HG02885 (cell line): ENCODE measurements at regions not wholly inside any gene's neighbourhood (a gene's known extent, or its start where the extent isn't known, plus 50 kb on each side); places are given as distances from the start of the nearest gene placed in this dataset.
"Not testable (repeated sequence)": the region's sequence is repeated elsewhere in the genome, so short reads cannot be mapped to it uniquely, and the experiment has no call there.

ENCODE experiments used
- ATAC-seq: cut with Tn5 transposase; IDR thresholded peaks from one replicate; pipeline ENCODE4 v1.9.1; 2021; ENCODE audit warnings: mild to moderate bottlenecking; ENCODE audit not compliant: unreplicated experiment, poor library complexity

DNA sequence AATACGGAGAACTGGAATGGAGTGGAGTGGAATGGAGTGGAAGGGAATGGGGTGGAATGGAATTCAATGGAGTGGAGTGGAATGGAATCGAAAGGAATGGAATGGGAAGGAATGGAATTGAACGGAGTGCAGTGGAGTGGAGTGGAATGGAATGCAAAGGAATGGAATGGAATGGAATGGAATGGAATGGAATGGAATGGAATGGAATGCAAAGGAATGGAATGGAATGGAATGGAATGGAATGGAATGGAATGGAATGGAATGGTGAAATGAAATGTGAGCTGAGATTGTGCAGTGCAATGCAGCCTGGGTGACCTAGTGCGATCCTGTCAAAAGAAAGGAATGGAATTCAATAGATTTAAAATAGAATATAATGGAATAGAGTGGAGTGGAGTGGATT is 357.3 kb upstream of the WSB1 start:
- ATAC-seq = not testable (repeated sequence)

DNA sequence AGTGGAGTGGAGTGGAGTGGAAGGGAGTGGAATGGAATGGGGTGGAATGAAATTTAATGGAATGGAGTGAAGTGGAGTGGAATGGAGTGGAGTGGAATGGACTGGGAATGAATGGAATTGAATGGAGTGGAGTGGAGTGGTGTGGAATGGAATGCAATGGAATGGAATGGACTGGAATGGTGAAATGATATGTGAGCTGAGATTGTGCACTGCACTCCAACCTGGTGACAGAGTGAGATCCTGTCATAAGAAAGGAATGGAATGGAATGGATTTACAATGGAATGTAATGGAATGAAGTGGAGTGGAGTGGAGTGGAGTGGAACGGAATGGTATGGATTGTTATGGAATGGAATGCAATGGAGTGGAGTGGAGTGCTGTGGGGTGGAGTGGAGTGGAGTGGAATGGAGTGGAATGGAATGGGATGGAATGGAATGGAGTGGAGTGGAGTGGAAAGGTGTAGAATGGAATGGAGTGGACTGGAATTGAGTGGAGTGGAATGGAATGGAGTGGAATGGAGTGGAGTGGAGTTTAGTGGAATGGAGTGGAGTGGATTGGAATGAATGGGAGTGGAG is 356.1 kb upstream of the WSB1 start:
- peak; percentile 63 for ATAC-seq

- not testable (repeated sequence) for ATAC-seq
These were observed 354.2 kb upstream of the WSB1 start for GRCh38 chr17:26939755-26940154.

- not testable (repeated sequence) for ATAC-seq
These were observed 353.3 kb upstream of the WSB1 start for GRCh38 chr17:26940587-26940986.

DNA sequence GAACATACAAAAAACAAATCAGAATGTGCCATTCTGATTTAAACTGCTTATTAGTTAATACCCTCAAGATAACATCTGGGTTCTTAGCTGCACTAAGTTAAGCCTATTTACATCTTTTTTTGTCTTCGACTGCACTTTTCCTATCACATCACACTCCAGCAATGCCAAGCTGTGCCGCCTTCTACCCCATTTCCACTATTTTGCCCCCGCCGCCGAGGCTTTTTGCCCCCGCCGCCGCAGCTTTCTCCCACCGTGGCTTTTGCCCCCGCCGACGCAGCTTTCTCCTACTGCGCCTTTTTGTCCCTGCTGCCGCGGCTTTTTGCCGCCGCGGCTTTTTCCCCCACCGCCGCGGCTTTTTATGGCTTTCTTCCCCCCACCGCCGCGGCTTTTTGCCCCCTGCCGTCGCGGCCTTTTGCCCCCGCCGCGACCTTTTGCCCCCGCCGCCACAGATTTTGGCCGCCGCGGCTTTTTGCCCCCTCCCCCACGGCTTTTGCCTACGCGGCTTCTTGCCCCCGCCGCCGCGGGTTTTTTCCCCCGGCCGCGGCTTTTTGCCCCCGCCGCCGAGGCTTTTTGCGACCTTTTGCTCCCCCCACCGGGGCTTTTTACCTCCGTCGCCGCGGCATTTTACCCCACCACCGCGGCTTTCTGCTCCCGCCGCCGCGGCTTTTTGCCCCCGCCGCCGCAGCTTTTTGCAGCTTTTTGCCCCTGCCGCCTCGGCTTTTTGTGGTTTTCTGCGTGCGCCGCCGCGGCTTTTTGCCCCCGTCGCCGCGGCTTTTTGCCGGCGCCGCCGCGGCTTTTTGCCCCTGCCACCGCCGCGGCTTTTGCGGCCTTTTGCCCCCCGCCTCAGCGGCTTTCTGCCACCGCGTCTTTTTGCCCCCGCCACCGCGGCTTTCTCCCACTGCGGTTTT is 331.4 kb upstream of the WSB1 start:
- ATAC-seq = no peak

GRCh38 chr17:26963163-26963503 is 330.8 kb upstream of the WSB1 start:
- ATAC-seq = no peak

GRCh38 chr17:26965898-26966624 is 327.9 kb upstream of the WSB1 start:
- not testable (repeated sequence) for ATAC-seq

DNA sequence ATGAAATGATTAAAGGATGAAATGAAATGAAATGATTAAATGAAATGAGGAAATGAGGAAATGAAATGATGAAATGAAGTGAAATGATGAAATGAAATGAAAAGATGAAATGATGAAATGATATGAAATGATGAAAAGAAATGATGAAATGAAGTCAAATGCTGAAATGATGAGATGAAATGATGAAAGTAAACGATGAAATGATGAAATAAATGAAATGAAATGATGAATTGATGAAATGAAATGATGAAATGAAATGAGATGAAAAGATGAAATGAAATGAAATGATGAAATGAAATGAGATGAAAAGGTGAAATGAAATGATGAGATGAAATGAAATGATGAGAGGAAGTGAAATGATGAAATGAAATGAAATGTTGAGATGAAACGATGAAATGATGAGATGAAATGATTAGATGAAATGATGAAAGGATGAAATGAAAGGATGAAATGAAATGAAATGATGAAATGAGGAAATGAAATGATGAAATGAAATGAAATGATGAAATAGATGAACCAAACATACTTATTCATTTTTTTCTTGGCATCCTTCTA is 327.2 kb upstream of the WSB1 start:
- ATAC-seq = not testable (repeated sequence)

- not testable (repeated sequence) for ATAC-seq
These were observed 312.0 kb upstream of the WSB1 start for GRCh38 chr17:26981845-26982425.

GRCh38 chr17:26982563-26982962 is 311.4 kb upstream of the WSB1 start:
- not testable (repeated sequence) for ATAC-seq

DNA sequence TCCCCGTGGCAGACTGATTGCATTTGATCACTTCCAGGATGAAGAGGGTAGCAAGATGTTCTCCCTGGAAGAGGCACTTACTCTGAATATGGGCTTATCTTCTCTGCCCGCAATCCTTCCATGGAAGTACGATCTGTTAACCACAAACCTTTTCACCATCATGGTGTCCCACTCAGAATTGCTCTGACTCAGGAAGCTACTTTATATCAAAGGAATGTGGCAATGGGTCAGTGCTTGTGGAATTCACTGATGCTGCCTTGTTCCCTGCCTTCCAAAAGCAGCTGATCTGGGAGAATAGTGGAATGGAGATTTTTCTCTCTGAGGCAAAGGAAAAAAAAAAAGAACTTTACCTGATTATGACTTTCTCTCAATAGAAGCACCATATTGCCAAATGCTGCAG is 306.1 kb upstream of the WSB1 start:
- not testable (repeated sequence) for ATAC-seq

DNA sequence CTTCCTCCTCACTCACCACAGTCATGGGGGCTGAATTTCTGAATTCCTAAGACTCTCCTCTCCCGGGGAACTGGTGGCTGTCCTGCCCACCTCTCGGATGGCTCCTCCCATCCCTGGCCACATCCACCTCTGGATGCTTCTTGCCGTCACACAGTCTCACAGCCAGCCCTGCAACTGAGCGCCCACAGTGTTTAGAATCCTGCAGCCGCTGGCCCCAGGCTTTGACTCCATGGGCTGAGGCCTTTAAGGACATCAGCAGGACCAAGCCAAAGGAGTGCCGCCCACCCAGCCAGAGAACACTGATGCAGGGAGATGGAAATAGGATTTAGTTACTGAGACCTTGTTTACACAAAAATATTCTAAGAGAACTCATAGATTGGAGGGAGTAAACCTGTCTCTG is 299.3 kb upstream of the WSB1 start:
- not testable (repeated sequence) for ATAC-seq

GRCh38 chr17:26996146-26996916 is 297.6 kb upstream of the WSB1 start:
- ATAC-seq = not testable (repeated sequence)

DNA sequence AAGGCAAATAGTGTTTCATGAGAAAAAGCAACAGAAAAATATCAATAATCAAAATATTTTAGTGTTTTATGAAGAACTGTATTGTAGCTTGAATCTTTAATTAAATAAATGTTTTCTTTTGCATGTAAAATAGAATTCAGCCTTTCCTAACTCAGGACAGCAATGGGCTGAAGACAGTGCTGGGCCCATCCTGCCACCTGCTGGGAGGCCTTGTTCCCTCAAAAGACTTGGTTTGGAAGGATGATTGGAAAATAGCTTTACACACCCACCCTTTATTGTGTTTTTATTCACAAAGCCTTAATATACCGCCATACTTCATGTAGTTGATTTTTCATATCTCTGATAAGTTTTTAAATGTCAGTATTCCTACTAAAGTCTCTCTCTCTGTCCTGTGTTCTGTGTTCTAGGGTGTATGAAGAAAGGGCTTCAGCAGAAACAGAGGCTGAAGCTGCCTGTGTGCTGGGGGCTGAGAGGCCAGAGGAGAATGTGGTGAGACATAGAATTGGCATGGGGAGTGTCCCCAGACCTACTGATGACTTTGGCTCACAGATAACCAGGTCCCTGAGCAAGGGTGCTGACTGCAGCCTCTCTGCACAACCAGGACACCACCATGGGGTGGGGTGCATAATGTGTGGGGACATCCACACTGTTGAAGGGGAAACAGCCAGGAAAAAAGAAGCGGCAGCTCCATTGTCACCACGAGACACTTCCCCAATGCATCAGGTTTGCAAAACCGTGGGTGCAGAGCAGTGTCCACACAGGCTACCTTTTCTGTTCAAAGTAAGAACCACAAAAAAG is 286.0 kb upstream of the WSB1 start:
- ATAC-seq = not testable (repeated sequence)

DNA sequence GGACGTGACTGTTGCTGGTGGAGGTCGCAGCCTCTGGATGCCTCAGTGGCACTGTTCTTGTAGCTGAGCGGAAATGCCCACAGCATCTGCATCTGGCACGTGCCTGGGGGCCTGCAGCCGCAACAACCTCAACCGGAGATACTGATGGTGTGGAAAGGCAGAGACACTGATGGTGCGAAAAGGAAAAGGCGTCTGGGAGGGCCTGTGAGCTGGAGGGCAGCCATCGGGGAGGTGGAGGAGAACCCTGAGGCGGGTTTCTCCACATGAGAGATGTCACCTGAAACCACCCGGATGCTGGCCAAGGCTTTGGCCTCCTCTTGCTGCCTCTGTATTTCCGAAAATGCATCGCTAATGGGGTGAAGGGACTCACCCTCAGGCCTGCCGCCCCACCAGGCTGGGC is 284.8 kb upstream of the WSB1 start:
- ATAC-seq = no peak

DNA sequence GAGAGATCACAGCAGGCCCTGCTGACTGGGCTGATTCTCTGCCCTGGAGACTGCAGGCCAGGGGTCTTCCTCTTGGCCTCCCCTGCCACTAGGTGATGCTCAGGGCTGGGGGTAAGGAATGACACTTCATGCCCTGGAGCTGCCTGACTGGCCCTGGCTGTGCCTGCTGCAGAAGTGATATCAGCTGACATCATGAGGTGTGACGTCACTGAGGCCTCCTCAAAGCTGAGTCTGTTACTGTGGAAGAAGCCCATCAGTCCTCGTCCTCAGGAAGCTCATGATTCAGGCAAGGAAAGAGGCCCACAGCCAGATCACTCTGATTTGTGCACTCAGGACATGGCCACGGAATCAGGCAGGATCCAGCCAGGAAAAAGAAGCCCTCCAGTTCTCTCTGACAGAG is 283.8 kb upstream of the WSB1 start:
- not testable (repeated sequence) for ATAC-seq

DNA sequence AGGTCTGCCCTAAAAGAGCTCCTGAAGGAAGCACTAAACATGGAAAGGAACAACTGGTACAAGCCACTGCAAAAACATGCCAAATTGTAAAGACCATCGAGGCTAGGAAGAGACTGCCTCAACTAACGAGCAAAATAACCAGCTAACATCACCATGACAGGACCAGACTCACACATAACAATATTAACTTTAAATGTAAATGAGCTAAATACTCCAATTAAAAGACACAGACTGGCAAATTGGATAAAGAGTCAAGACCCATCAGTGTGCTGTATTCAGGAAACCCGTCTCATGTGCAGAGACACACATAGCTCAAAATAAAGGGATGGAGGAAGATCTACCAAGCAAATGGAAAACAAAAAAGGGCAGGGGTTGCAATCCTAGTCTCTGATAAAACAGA is 263.4 kb upstream of the WSB1 start:
- ATAC-seq = not testable (repeated sequence)

DNA sequence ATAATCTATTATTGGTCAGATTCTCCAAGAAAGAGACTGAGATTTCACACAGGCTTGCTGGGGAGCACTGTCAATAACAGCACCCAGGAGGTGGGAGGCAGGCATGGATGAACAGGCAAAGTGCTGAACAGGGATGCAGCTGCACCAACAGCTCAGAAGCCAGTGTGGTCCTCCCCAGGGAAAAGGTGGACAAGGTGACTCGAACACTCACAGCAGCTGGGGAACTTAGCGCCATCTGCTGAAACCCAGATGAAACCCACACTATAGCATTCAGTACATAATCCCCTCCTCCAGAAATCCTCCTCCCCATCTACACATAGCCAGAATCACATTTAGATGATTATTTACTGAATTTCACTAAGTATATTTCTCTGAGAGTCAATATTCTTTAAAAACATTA is 255.2 kb upstream of the WSB1 start:
- no peak for ATAC-seq

DNA sequence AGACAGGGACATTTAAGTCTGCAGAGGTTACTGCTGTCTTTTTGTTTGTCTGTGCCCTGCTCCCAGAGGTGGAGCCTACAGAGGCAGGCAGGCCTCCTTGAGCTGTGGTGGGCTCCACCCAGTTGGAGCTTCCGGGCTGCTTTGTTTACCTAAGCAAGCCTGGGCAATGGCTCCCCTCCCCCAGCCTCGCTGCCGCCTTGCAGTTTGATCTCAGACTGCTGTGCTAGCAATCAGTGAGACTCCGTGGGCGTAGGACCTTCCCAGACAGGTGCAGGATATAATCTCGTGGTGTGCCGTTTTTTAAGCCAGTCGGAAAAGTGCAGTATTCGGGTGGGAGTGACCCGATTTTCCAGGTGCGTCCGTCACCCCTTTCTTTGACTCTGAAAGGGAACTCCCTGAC is 248.9 kb upstream of the WSB1 start:
- not testable (repeated sequence) for ATAC-seq
